ENCODE measurements at regions not wholly inside any gene's neighbourhood (a gene's known extent, or its start where the extent isn't known, plus 50 kb on each side); places are given as distances from the start of the nearest gene placed in this dataset.

GRCh38 chr14:61893371-61893940 is 131.2 kb downstream of the SNAPC1 start:
- no peak for DNase-seq (ENCODE audit: low read depth, low spot score)

DNA sequence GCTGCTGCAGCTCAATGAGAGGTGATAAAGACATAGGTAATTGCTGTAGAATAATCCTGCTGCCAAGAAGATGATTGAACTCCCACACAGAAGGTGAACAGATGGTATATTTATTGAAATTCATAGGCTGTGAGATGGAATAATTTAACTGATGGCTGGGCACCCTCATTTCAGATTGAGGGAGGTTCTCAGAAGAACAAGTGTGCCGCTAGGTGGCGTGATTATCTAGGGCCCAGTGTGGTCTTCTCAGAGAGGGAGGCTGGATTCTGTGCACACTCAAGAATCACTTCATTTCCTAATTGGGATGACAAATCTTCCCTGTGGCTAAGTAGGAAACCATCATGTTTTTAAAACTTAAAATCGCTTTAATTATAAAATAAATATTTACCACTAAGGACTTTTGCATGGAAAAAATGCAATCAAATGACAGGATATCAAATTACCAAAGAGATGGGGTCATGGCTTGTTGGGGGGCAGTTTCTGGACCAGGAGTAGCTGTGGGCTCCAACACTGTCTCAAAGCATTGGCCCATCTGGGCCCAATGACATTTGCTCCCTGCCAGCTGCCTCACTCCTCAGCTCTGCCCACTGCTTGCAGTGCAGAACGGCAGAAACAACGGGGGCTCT is 132.3 kb downstream of the SNAPC1 start:
- no peak for DNase-seq (ENCODE audit: low read depth, low spot score)

GRCh38 chr14:61897300-61897699 is 135.1 kb downstream of the SNAPC1 start:
- DNase-seq (ENCODE audit: low read depth, low spot score), result no peak

- no peak for DNase-seq (ENCODE audit: low read depth, low spot score)
These were observed 136.3 kb downstream of the SNAPC1 start for GRCh38 chr14:61898568-61898967.

DNA sequence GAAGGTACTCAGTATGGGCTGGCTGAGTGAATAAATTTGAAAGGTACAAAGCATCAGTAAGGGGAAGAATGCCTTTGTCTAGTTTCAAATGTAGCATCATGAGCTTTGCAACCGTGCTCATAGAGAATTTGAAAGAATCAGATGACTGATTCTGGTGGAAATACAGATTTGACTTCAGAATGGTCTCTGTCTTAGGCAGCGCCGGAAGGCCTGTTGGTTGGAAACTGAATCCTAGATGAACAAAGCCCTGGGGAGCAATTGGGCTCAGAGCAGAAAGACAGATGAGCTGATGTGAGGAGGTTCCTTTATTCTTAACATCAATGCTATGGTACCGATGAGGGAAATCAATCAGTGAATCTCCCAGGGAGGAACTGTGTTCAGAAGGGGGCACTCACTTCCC is 137.3 kb downstream of the SNAPC1 start:
- no peak for DNase-seq (ENCODE audit: low read depth, low spot score)

- DNase-seq (ENCODE audit: low read depth, low spot score), result no peak
These were observed 142.7 kb downstream of the SNAPC1 start for GRCh38 chr14:61904946-61905345.

DNA sequence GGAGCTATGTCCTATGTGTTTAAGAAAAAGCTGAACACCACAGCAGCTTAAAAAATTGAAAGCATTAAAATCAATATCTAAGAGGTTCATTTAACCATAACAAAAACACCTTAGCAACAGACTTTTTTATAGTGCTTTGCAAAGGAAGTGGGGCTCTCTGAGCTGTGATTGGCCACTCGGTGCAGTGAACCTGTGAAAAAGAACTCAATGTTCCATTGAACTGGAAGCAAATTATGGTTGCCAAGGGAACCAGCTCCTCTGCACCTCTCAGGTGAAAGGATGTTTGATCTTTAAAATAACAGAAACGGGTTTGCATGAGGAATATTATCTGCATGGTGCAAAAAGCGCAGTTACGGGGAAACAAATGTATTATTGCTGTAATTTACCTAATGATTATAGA is 149.4 kb downstream of the SNAPC1 start:
- no peak for DNase-seq (ENCODE audit: low read depth, low spot score)

DNA sequence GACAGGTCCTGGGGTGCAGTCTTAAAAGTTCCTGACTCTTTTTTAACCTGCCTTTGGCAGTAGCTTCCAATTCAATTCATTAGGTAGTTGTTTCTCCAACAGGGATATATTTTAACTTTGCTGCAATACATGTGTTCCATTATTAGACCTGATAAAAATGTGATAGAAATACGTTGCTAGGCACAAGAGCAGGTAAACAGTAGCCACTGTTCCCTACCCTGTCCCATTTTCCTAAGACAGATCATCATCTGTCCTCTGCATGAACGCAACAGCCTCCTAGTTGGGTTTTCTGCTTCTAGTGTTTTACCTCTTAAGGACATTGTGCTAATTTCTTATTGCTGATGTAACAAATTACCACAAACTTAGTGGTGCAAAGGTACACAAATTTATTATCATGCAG is 156.8 kb downstream of the SNAPC1 start:
- no peak for DNase-seq (ENCODE audit: low read depth, low spot score)

- DNase-seq (ENCODE audit: low read depth, low spot score), result no peak
These were observed 161.1 kb downstream of the SNAPC1 start for GRCh38 chr14:61923348-61923747.

- DNase-seq (ENCODE audit: low read depth, low spot score), result no peak
These were observed 162.8 kb downstream of the SNAPC1 start for GRCh38 chr14:61925043-61925442.

DNA sequence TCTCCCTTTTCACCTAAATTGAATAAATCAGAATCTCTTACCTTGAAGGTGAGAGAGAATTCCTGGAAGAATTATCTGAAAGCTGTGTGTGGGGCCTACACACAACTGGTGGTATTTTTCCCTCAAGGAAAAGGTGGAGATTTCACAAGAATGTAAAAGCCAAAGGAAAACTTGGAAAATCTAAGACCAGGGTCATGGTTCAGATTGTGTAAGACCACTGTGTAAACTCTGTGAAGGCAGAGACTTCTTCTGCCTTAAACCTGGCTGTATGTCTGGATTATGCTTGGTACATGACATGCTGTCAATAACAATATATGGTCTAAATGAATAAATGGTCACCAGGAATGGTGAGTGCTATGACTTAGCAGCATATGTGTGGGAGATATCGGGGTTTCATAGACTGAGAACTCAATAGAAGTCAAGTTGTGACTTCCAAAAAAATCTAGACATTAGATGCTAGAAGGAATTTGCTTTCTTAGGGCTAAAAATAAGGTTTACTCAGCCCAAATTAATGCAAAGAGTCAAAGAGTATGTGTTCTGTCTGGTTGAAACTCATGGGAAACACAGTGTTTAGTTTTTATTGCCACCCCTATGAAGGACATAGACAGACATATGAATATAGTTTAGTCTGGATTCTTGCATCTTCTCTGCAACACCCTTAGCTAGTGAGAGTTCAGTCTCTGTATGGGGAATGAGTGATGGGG is 163.7 kb downstream of the SNAPC1 start:
- no peak for DNase-seq (ENCODE audit: low read depth, low spot score)

- DNase-seq (ENCODE audit: low read depth, low spot score), result no peak
These were observed 164.8 kb downstream of the SNAPC1 start for GRCh38 chr14:61927060-61927459.

DNA sequence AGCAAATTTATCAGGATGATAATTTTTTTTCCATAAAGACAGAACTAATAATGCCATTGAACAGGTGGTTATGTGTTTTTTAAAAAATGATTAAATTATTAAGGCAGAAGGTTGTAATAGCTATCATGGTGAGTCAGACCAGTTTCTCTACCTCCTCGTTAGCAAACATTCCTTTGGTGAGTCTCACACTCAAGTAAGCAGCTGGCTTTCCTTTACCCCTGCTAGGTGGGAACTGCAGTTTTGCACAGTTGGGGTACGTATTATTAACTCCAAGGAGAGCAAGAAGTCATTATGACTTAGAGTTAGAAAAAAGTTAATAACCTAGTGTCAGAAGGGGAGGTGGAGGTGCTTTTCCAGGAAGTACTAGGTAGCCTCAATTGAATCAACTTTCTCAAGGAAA is 165.3 kb downstream of the SNAPC1 start:
- no peak for DNase-seq (ENCODE audit: low read depth, low spot score)

DNA sequence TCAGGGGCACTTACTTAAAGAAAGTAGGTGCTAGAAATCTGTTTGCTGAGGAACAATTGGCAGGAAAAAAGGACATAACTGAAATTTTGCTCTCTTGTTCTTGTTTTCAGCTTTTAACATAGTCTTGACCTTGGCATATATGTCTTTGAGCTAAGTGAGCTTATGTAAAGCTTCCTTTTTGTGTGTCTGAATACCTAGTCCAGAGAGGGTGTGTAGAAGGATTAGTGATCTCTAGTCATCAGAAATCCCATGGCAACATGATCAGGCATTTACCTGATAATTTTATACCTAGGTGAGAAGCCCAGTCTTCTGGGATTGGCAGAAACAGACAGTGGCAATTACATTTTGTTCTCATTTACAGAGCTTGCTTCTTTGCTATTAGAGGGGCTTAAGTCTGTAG is 166.1 kb downstream of the SNAPC1 start:
- DNase-seq (ENCODE audit: low read depth, low spot score), result no peak

DNA sequence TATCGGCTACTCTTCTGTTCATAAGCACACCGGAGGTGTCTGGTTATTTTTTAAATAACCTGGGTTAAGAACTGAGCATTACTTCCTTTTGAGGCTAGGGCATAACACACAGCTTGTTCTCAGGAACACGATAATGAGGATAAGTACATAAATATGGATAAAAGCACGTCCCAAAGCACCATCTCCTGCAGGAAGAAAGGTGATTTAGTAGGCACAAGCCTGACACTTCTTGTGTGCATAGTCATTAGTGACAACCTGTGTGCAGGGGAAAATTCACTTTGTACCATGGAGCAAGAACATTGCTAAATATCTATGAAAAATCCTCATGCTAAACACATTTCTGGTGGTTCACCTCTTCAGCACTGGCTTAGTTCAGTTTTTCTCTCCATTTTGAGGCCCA is 166.5 kb downstream of the SNAPC1 start:
- no peak for DNase-seq (ENCODE audit: low read depth, low spot score)

DNA sequence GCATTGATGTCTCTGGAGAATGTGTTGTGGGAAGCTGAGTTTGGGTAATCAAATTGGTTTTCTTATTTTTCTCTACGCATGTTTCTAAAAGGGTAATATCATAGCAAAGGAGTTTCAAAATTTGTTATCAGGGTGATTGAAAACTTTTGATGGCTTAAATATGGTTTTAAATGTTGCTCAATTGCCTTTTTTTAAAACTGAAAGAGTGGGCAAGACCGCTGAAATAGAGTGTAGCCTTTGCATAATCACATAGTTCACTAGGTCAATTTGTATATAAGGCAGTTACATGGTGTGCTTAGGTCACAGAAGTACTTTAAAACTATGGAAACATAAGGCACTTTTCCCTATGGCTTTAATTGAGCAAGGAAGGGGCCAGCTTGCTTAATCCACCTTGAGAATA is 167.4 kb downstream of the SNAPC1 start:
- no peak for DNase-seq (ENCODE audit: low read depth, low spot score)

DNA sequence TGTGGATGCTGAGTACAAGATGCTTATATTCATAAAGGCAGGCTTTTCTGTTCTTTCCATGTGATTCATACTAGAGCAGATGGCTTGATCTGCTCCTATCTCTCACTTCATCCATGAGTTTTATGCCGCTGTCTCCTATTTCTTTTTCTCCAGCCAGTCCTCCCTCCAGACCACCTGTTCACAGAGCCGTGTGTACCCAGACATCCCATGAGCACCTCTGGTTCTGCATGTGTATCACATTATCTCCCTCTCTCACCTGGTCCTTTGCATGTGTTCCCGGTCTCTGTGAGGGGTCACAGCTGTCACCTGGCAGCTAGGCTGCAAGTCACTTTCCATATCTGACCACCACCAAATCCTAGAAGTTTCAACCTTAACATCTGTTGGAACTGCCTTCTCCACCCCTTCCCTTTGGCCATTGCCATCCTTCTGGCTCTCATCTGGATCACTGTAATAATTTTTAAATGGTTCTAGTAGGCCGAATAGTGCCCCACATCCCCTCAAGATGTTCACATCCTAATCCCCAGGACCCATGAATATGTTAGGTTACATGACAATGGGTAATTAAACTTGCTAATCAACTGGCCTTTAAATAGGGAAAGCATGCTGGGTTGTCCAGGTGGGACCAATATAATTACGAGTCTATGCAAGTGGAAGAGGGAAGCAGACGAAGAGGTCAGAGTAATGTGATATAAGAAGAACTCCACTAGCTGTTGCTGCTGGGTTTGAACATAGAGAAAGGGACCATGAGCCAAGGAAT is 168.1 kb downstream of the SNAPC1 start:
- no peak for DNase-seq (ENCODE audit: low read depth, low spot score)

GRCh38 chr14:61932974-61933373 is 170.8 kb downstream of the SNAPC1 start:
- DNase-seq (ENCODE audit: low read depth, low spot score), result no peak

DNA sequence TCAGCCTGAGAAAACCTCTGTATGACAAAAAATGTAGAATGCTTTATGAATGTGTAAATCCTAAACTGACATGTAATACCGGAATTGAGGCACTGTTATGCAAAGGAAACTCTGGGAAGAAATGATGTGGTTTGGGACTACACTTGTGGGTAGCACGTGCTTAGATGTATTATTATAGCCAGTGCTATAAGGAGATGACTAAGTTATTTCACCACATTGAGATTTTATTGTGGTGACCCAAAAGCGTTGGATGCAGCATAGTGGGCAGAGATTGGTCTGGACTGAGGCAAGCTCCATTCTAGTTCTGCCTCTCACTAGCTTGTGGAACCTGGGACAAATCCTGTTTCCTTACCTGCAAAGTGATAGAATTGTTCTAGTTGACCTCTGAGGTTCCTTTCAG is 172.2 kb downstream of the SNAPC1 start:
- peak; percentile 45 for DNase-seq (ENCODE audit: low read depth, low spot score)

GRCh38 chr14:61939776-61940175 is 177.6 kb downstream of the SNAPC1 start:
- no peak for DNase-seq (ENCODE audit: low read depth, low spot score)

GRCh38 chr14:61940666-61941420 is 178.6 kb downstream of the SNAPC1 start:
- no peak for DNase-seq (ENCODE audit: low read depth, low spot score)

Measured in brain pericyte (primary cell).